GM21360 (cell line): ENCODE measurements at regions not wholly inside any gene's neighbourhood (a gene's known extent, or its start where the extent isn't known, plus 50 kb on each side); places are given as distances from the start of the nearest gene placed in this dataset.

ENCODE experiments used
- ATAC-seq: cut with Tn5 transposase; IDR thresholded peaks from one replicate; pipeline ENCODE4 v1.9.1; 2021; ENCODE audit warnings: mild to moderate bottlenecking, moderate library complexity; ENCODE audit not compliant: unreplicated experiment

- no peak for ATAC-seq
Observed at GRCh38 chr2:76584474-76584873, 873.8 kb upstream of the GCFC2 start.

DNA sequence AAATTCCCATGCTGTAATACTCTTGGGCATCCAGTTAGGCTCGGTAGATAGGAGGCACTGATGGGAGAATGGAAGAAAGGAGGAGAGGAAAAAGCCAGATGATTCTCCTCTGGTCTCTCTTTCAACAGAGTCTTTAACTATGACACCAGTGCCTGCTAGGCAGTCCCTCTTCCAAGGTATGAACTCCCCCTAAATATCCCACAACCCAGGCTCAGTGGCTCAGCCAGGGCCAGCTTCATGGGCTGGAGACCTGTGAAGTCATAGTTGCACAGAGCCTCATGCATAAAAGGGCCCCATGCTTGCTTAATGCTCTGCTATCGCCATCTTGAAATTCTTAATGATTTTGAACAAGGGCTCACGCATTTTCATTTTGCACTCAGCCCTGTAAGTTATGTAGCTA, 869.2 kb upstream of the GCFC2 start:
- ATAC-seq: no peak

- ATAC-seq: no peak
Observed at GRCh38 chr2:76572981-76573380, 862.3 kb upstream of the GCFC2 start.

GRCh38 chr2:76569819-76570218, 859.1 kb upstream of the GCFC2 start:
- ATAC-seq: no peak

- no peak for ATAC-seq
Observed at GRCh38 chr2:76567478-76567877, 856.8 kb upstream of the GCFC2 start.

GRCh38 chr2:76564734-76565133, 854.0 kb upstream of the GCFC2 start:
- ATAC-seq: no peak

GRCh38 chr2:76563730-76564129, 853.0 kb upstream of the GCFC2 start:
- ATAC-seq: no peak

DNA sequence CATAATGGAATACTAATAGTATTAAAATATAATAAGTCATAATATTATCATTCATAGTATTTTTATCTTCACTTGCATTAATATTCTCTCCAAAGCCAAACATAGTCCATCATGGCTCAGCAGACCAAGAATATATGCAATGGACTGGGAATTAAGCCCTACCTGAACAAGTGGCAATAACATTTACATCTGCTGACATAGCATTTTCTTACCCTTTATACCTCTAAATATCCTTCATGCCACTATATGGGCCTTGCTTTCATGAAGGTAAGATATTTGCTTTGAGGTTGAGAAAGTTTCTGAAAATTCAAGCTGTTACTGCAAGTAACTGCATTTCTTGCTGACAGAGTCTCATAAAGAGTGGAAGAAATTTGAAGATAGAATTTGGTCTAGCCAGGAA, 847.4 kb upstream of the GCFC2 start:
- no peak for ATAC-seq

GRCh38 chr2:76556018-76556417, 845.3 kb upstream of the GCFC2 start:
- no peak for ATAC-seq

- no peak for ATAC-seq
Observed at GRCh38 chr2:76546207-76546606, 835.5 kb upstream of the GCFC2 start.

GRCh38 chr2:76544901-76545300, 834.2 kb upstream of the GCFC2 start:
- no peak for ATAC-seq

DNA sequence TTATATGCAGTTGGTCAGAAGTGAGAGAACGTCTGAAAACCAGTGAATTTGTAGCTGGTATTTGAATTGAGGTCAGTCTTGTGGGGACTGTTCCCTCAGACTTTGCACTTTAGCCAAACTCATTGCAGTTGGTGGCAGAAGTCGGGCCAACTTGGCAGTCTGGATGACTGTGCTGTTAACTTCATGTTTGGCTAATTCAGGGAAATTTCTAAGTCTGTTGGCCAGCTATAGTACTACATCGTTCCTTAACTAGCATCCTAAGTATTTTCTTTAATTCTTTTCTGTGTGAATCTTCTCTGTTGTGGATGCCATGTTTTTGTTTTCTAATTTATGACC, 806.8 kb upstream of the GCFC2 start:
- ATAC-seq: no peak

DNA sequence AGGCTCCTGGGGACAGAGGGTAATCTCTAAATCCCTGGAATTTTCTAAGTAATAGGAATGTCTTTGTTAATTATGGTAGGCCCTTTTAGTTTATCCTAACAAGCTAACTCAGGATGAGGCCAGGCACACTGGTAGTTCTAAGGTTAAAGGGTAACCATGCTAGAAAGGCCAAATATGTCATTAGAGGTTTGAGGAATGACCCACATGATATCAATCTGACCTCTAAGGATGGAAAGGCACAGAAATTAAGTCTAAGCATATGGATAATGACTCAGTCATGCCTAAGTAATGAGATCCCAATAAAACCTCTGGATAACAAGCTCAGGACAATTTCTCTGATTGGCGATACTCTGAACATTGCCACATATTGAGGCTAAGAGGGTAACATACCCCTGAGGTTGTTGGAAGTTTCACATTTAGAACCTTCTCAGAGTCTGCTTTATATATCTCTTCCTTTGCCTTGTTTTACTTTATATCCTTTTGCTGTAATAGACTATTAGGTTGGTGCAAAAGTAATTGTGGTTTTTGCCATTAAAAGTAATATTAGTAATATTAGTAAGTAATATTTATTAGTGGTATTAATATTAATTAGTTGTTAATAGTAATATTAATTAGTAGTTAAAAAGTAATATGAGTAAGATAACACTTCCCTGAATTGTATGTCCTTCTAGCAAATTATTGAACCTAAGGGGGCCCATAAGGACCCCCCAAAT, 806.3 kb upstream of the GCFC2 start:
- ATAC-seq: no peak

- ATAC-seq: no peak
Observed at GRCh38 chr2:76512201-76512820, 801.6 kb upstream of the GCFC2 start.

DNA sequence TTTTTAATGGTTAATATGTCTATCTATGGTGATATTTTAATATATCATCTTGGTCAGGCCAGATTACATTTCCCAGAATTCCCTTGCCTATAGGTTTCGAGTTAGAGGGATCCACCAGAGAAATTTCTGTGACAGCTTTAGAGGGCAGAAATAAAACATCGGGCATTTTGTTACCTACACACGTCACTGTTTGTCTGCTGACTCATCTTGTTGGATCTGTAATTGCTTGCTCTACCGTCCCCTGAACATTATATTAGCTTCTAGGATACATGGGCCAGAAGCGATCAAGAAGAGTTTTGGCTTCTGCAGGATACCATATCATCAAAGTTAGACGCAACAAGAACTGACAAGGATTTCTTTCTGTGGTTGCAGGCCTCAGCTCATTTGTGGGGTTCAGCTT, 795.8 kb upstream of the GCFC2 start:
- ATAC-seq: no peak

GRCh38 chr2:76501641-76502040, 790.9 kb upstream of the GCFC2 start:
- ATAC-seq: no peak

- ATAC-seq: no peak
Observed at GRCh38 chr2:76498360-76498759, 787.6 kb upstream of the GCFC2 start.

DNA sequence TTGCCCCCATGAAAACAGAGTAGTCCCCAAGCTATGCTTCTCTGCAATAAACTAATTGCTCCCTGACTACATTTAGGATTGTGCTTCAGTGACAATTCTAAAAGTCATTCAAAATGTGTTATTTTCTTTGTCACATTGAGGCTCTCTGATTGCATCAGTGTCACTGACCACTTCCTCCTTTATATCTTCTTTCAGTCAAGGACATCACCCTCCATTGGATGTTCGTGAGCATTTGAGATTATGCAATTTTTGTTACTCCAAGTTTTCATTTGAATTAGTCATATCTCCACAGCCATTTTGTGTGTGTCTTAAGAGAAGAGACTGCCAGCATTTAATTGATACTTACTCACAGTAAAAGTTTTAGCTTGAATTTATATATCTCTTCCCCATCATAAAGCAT, 780.8 kb upstream of the GCFC2 start:
- ATAC-seq: no peak

- no peak for ATAC-seq
Observed at GRCh38 chr2:76478266-76479035, 767.7 kb upstream of the GCFC2 start.

DNA sequence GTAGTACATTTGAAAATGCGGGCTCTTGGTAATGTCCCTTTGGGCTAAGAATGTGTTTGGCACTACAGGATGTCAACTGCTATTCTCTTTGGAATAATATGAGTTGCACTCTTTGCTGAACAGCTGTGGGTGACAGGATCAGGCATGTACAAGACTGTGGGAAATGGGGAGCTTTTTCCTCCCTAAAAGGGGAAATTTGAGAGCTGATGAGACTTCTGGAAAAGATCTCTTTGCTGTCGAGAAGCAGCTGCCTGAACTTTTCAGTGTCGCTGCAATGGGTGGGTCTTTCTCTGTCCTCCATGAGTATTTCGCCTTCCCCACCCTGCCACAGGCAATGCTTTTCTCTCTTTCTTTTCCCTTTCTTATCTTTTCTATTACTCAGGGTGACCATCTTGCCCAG, 762.2 kb upstream of the GCFC2 start:
- ATAC-seq: no peak

GRCh38 chr2:76469066-76469465, 758.4 kb upstream of the GCFC2 start:
- ATAC-seq: no peak

DNA sequence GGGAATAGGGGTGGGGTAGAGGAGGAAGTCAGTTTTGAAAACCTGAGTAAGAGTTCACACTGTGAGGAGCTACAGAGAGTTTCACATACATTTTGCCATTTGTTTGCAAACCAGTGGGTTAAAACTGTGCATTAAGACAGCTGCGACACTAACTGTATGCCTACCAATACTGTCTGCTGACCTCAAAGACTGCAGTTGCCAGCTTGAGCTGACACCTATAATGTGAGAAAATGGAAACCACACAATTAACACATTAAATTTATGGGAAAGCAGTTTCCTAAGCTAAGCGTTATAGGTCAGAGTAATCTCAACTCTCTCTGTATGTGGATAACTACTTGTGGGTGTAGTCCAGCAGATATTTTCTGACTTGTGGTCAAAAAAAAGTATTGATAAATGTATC, 756.6 kb upstream of the GCFC2 start:
- no peak for ATAC-seq
